Activated T-cell treated with anti-CD3 and anti-CD28 coated beads, Interleukin-2, amount 50 U/mL, for 4 hours (primary cell): ENCODE measurements at regions not wholly inside any gene's neighbourhood (a gene's known extent, or its start where the extent isn't known, plus 50 kb on each side); places are given as distances from the start of the nearest gene placed in this dataset.

ENCODE experiments used
- ATAC-seq, 2 donors: fragments of 200-7000 bp; cut with Tn5 transposase; one replicate each; pipeline ENCODE4 v1.10.0; 2021
- DNase-seq: peaks from one replicate; pipeline ENCODE4 v3.0.0-alpha.2; 2020
- H3K27me3 Mint-ChIP-seq: one replicate; pipeline ENCODE4 v1.8.0; 2021; ENCODE audit warnings: low read depth, mixed read lengths
- H3K36me3 Mint-ChIP-seq: one replicate; pipeline ENCODE4 v1.8.0; 2022; ENCODE audit warnings: mixed read lengths; ENCODE audit not compliant: insufficient read depth
- H3K4me1 Mint-ChIP-seq: one replicate; pipeline ENCODE4 v1.8.0; 2021; ENCODE audit warnings: low read depth, mixed read lengths
- H3K4me3 Mint-ChIP-seq: one replicate; pipeline ENCODE4 v1.8.0; 2021; ENCODE audit warnings: mild to moderate bottlenecking, moderate library complexity, mixed read lengths
- H3K9me3 Mint-ChIP-seq: one replicate; pipeline ENCODE4 v1.8.0; 2021; ENCODE audit warnings: mixed read lengths

GRCh38 chr5:88377705-88378656, 109.3 kb upstream of the TMEM161B start:
- Mint-ChIP-seq H3K4me3 (no peak overlapping the region), H3K27me3 (no peaks in the 10 kb centered on the region), H3K9me3 (peaks cover 2% of the 10 kb centered on the region), H3K4me1 (no peaks in the 10 kb centered on the region), H3K36me3 (no peaks in the 10 kb centered on the region)
- ATAC-seq (no peak), DNase-seq (no peak)

- Mint-ChIP-seq H3K36me3 (no peaks in the 10 kb centered on the region), H3K4me3 (no peak overlapping the region), H3K9me3 (peaks cover 2% of the 10 kb centered on the region), H3K27me3 (no peaks in the 10 kb centered on the region), H3K4me1 (no peaks in the 10 kb centered on the region)
- no peak for ATAC-seq
- DNase-seq: no peak
These were observed 108.6 kb upstream of the TMEM161B start for GRCh38 chr5:88377240-88377639.

- no peak overlapping the region for H3K4me3 Mint-ChIP-seq
- peaks cover 2% of the 10 kb centered on the region for H3K9me3 Mint-ChIP-seq
- no peaks in the 10 kb centered on the region for H3K27me3 Mint-ChIP-seq
- ATAC-seq (no peak), DNase-seq (no peak)
- H3K36me3 Mint-ChIP-seq: no peaks in the 10 kb centered on the region
- no peaks in the 10 kb centered on the region for H3K4me1 Mint-ChIP-seq
These were observed 108.1 kb upstream of the TMEM161B start for GRCh38 chr5:88376728-88377127.

DNA sequence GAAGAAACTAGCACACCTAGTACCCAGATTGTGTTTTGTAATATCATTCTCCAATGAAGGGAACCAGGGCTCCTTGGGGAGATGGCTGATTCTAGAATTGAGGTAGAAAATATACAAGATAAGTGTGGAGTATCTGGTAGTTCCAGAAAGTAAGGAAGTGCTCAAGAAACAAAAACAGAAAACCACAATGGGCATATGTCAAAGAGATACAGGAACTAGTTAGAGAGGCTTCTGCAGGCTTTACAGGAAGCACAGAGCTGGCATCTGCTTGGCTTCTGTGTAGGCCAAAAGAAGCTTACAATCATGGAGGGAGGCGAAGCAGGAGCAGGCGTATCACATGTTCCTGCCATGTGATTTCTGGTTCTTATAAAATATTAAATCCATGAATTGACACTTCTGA, 105.7 kb upstream of the TMEM161B start:
- H3K4me3 Mint-ChIP-seq: no peak overlapping the region
- H3K36me3 Mint-ChIP-seq: no peaks in the 10 kb centered on the region
- DNase-seq: no peak
- no peaks in the 10 kb centered on the region for H3K27me3 Mint-ChIP-seq
- no peaks in the 10 kb centered on the region for H3K4me1 Mint-ChIP-seq
- no peak for ATAC-seq
- H3K9me3 Mint-ChIP-seq: peaks cover 2% of the 10 kb centered on the region

- ATAC-seq (no peak), DNase-seq (no peak)
- Mint-ChIP-seq H3K36me3 (no peaks in the 10 kb centered on the region), H3K9me3 (peaks cover 2% of the 10 kb centered on the region), H3K27me3 (peaks cover 2% of the 10 kb centered on the region), H3K4me1 (no peaks in the 10 kb centered on the region), H3K4me3 (no peak overlapping the region)
These were observed 102.2 kb upstream of the TMEM161B start for GRCh38 chr5:88370824-88371223.

- DNase-seq: no peak
- Mint-ChIP-seq H3K36me3 (no peaks in the 10 kb centered on the region), H3K4me3 (no peak overlapping the region), H3K27me3 (peaks cover 2% of the 10 kb centered on the region), H3K4me1 (no peaks in the 10 kb centered on the region), H3K9me3 (no peaks in the 10 kb centered on the region)
- ATAC-seq: no peak
These were observed 99.6 kb upstream of the TMEM161B start for GRCh38 chr5:88368201-88368600.

GRCh38 chr5:88364991-88365390, 96.3 kb upstream of the TMEM161B start:
- Mint-ChIP-seq H3K27me3 (peaks cover 4% of the 10 kb centered on the region), H3K4me1 (no peaks in the 10 kb centered on the region), H3K36me3 (no peaks in the 10 kb centered on the region), H3K4me3 (no peak overlapping the region), H3K9me3 (no peaks in the 10 kb centered on the region)
- DNase-seq: no peak
- ATAC-seq: no peak

GRCh38 chr5:88355490-88356050, 86.9 kb upstream of the TMEM161B start:
- no peak for ATAC-seq
- peaks cover 4% of the 10 kb centered on the region for H3K9me3 Mint-ChIP-seq
- no peak overlapping the region for H3K4me3 Mint-ChIP-seq
- H3K27me3 Mint-ChIP-seq: no peaks in the 10 kb centered on the region
- no peak for DNase-seq
- H3K36me3 Mint-ChIP-seq: no peaks in the 10 kb centered on the region
- H3K4me1 Mint-ChIP-seq: no peaks in the 10 kb centered on the region

DNA sequence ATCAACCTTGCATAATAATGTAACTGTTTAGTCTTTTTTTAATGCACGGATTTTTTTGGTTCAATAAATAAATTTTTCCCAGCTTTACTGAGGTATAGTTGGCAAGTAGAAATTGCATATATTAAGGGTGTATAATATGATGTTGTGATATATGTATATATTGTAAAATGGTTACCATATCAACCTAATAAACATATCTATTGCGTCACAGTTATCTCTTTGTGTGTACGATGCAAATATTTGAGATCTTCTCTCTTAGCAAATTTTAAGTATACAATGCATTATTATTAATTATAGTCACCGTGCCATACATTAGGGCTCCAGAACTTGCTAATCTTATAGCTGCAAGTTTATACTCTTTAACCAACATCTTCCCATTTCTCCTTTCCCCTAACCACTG, 57.2 kb upstream of the TMEM161B start:
- H3K4me3 Mint-ChIP-seq: no peak overlapping the region
- ATAC-seq: no peak

DNA sequence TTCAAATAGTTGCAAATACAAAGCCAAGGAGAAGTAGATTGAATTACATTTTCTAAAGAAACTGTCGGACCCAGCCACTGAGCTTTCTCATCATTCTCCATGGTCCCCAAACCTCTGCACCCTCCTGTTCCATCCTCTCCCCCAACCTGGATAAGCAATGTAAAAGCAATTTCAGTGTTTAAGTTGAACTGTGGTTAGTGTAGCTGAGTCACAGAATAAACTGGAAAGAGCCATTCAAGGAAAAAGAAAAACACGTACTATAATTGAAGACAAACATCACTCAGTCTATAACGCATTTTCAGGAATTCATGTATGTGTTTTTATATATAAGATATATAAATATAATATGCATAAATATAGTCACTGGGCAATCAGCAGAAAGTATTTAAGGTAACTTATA, 54.1 kb upstream of the TMEM161B start:
- H3K36me3 Mint-ChIP-seq: no peaks in the 10 kb centered on the region
- DNase-seq (no peak), ATAC-seq (no peak)
- peaks cover 2% of the 10 kb centered on the region for H3K27me3 Mint-ChIP-seq
- H3K9me3 Mint-ChIP-seq: no peaks in the 10 kb centered on the region
- H3K4me1 Mint-ChIP-seq: no peaks in the 10 kb centered on the region
- H3K4me3 Mint-ChIP-seq: no peak overlapping the region

More for the DNA sequence above, 57.2 kb upstream of the TMEM161B start:
- no peaks in the 10 kb centered on the region for H3K9me3 Mint-ChIP-seq
- DNase-seq: no peak
- no peaks in the 10 kb centered on the region for H3K36me3 Mint-ChIP-seq
- no peaks in the 10 kb centered on the region for H3K4me1 Mint-ChIP-seq
- peaks cover 3% of the 10 kb centered on the region for H3K27me3 Mint-ChIP-seq
